HUDEP-2 (cell line): ENCODE measurements at regions not wholly inside any gene's neighbourhood (a gene's known extent, or its start where the extent isn't known, plus 50 kb on each side); places are given as distances from the start of the nearest gene placed in this dataset.
"Not testable (repeated sequence)": the region's sequence is repeated elsewhere in the genome, so short reads cannot be mapped to it uniquely, and the experiment has no call there.

Source experiments
- DNase-seq, 76 experiments: peaks; one replicate each; lab custom pipeline; 2025; ENCODE audit not compliant: unreplicated experiment in 76 of 76; lab: John Stamatoyannopoulos, UW

GRCh38 chr10:89942217-89942616 is 240.8 kb downstream of the KIF20B start:
- DNase-seq = no peak

DNA sequence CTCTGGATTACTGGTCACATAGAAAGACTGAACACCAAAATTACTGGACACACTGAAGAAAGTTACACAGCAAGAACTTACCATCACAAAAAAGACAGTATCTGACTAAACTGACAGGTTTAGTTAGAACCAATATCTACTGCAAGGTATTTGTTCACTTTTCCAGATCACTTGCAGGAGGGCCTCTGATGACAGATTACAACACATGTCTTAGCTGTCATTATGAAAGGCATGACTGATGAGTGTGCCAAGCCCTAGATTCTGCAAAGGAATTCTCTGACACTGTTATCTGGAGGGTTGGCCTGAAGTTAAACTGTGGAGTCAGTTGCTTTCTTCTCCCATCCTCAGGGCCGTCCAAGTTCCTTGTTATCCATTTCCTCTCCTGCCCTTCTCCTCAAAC is 242.7 kb downstream of the KIF20B start:
- no peak for DNase-seq

- DNase-seq = no peak
Observed at GRCh38 chr10:89946106-89946505, 244.7 kb downstream of the KIF20B start.

DNA sequence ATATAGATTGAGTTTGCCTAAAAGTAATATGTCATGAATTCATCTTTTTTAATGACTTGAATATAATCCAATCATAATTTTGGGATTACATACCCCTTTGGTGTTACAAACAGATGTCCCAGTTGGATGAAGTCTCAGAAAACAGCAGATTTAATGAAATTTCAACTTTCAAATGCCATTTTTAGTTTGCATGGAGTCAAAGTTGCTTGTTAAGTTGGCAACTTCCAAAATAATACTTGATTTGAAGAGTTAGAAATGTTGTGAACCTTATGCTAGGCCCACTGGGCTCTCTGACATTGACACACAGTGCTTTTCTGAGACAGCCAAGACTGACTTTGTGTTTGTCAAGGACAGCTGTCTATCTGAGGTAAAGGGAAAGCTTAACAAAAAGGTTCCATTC is 248.1 kb downstream of the KIF20B start:
- no peak for DNase-seq

- no peak for DNase-seq
Observed at GRCh38 chr10:89952325-89952724, 250.9 kb downstream of the KIF20B start.

GRCh38 chr10:89952751-89953150 is 251.4 kb downstream of the KIF20B start:
- DNase-seq = no peak

GRCh38 chr10:89954061-89954460 is 252.7 kb downstream of the KIF20B start:
- DNase-seq = no peak

- DNase-seq = no peak
Observed at GRCh38 chr10:89954787-89955566, 253.6 kb downstream of the KIF20B start.

GRCh38 chr10:89959433-89960110 is 258.2 kb downstream of the KIF20B start:
- DNase-seq = no peak

DNA sequence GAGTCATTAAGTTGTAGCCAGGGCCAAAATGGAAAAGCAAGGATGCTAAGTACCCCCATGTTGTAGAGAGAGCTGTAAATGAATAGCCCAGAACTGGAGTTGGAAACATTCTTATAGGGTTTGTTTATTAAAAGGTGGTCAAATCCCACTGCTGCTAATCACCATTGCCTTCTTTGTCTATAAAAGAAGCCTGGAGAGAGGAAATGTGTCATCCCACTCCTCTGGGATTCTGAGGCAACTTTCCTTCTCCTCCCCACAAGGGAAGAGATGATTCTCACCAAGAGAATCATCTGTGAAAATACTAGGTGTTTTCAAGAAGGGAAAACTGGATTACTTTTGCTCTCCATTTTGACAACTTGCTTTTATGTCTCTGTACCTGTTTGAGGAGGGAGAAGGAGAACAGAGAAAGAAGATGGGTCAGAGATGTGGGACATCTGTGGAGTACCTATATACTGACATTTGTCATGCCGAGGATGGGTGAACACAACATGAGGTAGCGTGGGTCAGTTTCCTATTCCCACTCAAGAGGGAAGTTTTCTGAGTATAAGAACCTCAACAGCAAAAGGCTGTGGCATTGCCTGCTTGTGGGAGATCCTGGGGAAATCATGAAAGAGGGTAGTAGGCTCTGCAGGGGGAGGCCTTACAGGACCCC is 262.2 kb downstream of the KIF20B start:
- DNase-seq = no peak

- no peak for DNase-seq
Observed at GRCh38 chr10:89966211-89966610, 264.8 kb downstream of the KIF20B start.

DNA sequence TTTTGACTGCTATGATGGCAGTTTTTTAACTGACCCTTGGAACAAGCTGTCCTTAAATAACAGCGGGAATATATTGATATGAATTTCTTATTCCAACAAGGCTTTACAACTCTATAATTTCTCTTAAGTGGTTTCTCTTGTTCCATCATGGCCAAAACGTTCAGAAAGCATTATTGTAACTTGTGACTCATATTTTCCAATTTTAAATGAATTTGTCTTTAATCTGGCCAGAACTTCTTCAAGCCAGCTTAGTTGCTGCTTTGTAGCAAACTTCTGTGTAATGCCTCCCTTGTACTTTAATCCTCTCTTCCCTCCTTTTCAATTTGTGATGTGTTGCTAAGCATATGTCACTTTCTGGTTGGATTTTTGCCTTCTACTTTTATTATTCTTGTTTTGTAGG is 271.9 kb downstream of the KIF20B start:
- no peak for DNase-seq

- DNase-seq = no peak
Observed at GRCh38 chr10:89975071-89975470, 273.7 kb downstream of the KIF20B start.

GRCh38 chr10:89975771-89976170 is 274.4 kb downstream of the KIF20B start:
- no peak for DNase-seq

DNA sequence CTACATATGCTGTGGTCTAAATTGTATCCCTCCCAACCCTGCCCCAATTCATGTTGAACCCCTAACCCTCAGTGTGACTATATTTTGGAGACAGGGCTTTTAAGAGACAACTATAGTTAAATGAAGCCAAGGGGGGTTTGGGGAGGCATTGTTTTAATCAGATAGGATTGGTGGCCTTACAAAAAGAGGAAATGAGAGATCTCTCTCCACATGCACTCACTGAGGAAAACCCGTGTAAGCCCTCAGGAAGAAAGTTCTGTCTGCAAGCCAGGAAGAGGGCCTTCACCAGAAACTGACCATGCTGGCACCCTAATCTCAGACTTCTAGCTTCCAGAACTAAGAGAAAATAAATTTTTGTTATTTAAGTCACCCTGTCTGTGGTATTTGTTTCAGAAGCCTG is 276.7 kb downstream of the KIF20B start:
- no peak for DNase-seq

DNA sequence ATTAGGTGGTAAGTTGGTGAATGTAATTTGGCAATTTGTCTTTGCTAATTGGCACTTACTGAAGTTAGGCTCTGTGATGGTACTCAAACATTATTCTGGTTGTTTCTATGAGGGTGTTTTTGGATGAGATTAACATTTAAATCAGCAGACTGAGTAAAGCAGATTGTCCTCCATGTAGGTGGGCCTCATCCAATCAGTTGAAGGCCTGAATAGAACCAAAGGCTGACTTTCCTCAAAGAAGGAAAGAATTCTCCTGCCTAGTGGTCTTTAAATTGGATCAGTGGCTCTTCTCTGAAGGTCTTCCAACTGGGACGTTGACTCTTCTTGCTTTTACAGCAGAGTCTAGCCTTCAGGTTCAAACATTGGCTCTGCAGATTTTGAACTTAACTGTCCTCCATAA is 278.3 kb downstream of the KIF20B start:
- DNase-seq = no peak

DNA sequence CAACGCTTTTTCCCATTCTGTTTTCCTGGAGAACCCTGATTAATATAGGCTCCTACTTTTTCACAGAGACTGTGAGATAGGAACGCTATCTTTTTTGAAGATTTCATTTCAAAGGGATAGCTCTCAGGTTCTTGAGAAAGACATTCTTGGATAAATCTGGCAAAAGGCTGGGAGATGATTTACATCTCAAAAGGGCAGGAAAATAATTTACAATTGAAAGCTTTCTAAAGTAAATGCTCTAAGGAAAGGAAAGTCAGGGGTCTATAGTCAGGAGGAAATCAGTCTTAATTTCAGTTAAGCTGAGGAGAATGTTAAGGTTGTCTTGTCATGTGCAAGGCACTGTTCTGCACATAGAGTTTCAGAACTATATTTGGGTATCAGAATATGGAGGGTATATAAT is 278.8 kb downstream of the KIF20B start:
- DNase-seq = no peak

DNA sequence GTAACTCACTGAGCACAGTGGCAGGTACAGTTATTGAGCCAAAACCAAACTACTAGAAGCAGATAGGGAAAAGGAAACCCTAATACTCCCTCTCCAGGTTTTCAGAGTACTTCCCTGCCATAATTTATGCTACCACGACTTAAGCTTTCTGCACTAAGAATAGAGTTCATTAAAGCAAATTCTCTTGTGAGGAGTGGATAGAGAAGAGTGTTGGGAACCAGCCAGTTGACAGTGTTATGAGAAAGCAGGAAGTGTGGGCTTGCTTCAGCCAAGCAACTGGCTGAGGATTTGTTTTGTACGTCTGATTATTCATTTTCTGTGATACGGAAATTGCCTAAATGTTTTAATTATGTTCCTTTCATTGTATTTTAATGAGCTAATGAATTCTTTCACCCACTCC is 280.5 kb downstream of the KIF20B start:
- no peak for DNase-seq

GRCh38 chr10:89985446-89985845 is 284.1 kb downstream of the KIF20B start:
- no peak for DNase-seq

- not testable (repeated sequence) for DNase-seq
Observed at GRCh38 chr10:89988361-89988760, 287.0 kb downstream of the KIF20B start.

GRCh38 chr10:89992575-89992974 is 291.2 kb downstream of the KIF20B start:
- DNase-seq = no peak

DNA sequence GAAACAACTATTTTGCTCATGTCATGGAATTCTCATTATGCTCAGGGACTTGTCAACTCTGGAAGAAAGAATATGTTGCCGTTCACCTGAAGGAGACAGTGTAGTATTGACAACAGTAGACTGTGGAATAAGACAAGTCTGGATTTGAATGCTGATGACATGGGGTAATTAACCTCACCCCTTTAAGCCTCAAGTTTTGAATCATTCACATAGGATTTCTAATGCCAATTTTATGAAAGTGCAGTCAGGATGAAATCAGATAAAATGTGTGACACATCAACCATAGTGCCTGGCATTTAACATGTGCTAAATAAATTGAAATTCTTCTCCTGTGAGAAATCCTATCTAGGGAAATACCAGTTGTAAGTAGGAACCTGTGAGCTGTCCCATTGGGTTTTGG is 305.8 kb downstream of the KIF20B start:
- no peak for DNase-seq
